Neuronal stem cell (in vitro differentiated cells): ENCODE measurements at regions not wholly inside any gene's neighbourhood (a gene's known extent, or its start where the extent isn't known, plus 50 kb on each side); places are given as distances from the start of the nearest gene placed in this dataset.

Experiments used
- DNase-seq: peaks from one replicate; pipeline ENCODE4 v3.0.0-alpha.2; 2013; ENCODE audit warnings: low spot score
- H2AFZ ChIP-seq: one replicate; pipeline ENCODE4 v1.6.1; 2013; ENCODE audit warnings: mild to moderate bottlenecking, low read length, inconsistent platforms
- H2AK5ac ChIP-seq: 2 replicates; pipeline ENCODE4 v1.6.1; 2013; ENCODE audit warnings: low read depth, mild to moderate bottlenecking, inconsistent platforms, low read length, moderate library complexity, mixed read lengths
- H2BK120ac ChIP-seq: 2 replicates; pipeline ENCODE4 v1.6.1; 2013; ENCODE audit warnings: low read depth, mild to moderate bottlenecking, inconsistent platforms, low read length, moderate library complexity, mixed read lengths
- H2BK12ac ChIP-seq: one replicate; pipeline ENCODE4 v1.6.1; 2013; ENCODE audit warnings: low read length, inconsistent platforms
- H2BK15ac ChIP-seq: 2 replicates; pipeline ENCODE4 v1.6.1; 2013; ENCODE audit warnings: mild to moderate bottlenecking, low read length, inconsistent platforms, mixed read lengths
- H2BK5ac ChIP-seq: one replicate; pipeline ENCODE4 v1.6.1; 2013; ENCODE audit warnings: inconsistent platforms, mild to moderate bottlenecking, low read length, moderate library complexity
- H3K14ac ChIP-seq: one replicate; pipeline ENCODE4 v1.6.1; 2013; ENCODE audit warnings: low read length, inconsistent platforms
- H3K18ac ChIP-seq: 2 replicates; pipeline ENCODE4 v1.6.1; 2013; ENCODE audit warnings: low read length, inconsistent platforms
- H3K23ac ChIP-seq: 2 replicates; pipeline ENCODE4 v1.6.1; 2013; ENCODE audit warnings: low read depth, mild to moderate bottlenecking, mixed read lengths, low read length, inconsistent platforms; ENCODE audit not compliant: poor library complexity
- H3K27ac ChIP-seq: replicated peaks from 3 replicates; pipeline ENCODE4 v1.5.1; 2013; ENCODE audit warnings: low read length, inconsistent platforms
- H3K27me3 ChIP-seq, 3 experiments: 2 replicates each; pipeline ENCODE4 v1.6.1; 2013; ENCODE audit warnings: low read length in 3 of 3, mild to moderate bottlenecking in 2 of 3, inconsistent platforms in 1 of 3, low read depth in 1 of 3, mixed read lengths in 1 of 3, moderate library complexity in 1 of 3; ENCODE audit not compliant: control insufficient read depth in 3 of 3, insufficient read depth in 3 of 3
- H3K36me3 ChIP-seq, 2 donors: replicated peaks in 1 of 2; 2 replicates each; pipeline ENCODE4 v1.6.1; 2013; ENCODE audit warnings: low read length in 2 of 2; ENCODE audit not compliant: control insufficient read depth in 2 of 2, insufficient read depth in 2 of 2
- H3K4ac ChIP-seq: 2 replicates; pipeline ENCODE4 v1.6.1; 2013; ENCODE audit warnings: inconsistent platforms, mild to moderate bottlenecking, low read length, moderate library complexity
- H3K4me1 ChIP-seq, 2 donors: 1 replicate in 1 of 2; 2 replicates in 1 of 2; pipeline ENCODE4 v1.6.1; 2013; ENCODE audit warnings: low read length in 2 of 2, low read depth in 1 of 2; ENCODE audit not compliant: control insufficient read depth in 2 of 2, insufficient read depth in 1 of 2
- H3K4me2 ChIP-seq: one replicate; pipeline ENCODE4 v1.6.1; 2013; ENCODE audit warnings: mild to moderate bottlenecking, low read length, inconsistent platforms; ENCODE audit not compliant: insufficient read depth, poor library complexity, severe bottlenecking
- H3K4me3 ChIP-seq, 2 donors: 2 replicates each; pipeline ENCODE4 v1.5.1; 2013; ENCODE audit warnings: low read length in 2 of 2, mild to moderate bottlenecking in 2 of 2, inconsistent platforms in 1 of 2, moderate library complexity in 1 of 2
- H3K79me1 ChIP-seq: one replicate; pipeline ENCODE4 v1.6.1; 2013; ENCODE audit warnings: low read depth, mild to moderate bottlenecking, inconsistent platforms, low read length, moderate library complexity
- H3K9ac ChIP-seq: one replicate; pipeline ENCODE4 v1.6.1; 2013; ENCODE audit warnings: mild to moderate bottlenecking, low read depth, low read length, inconsistent platforms; ENCODE audit not compliant: poor library complexity
- H3K9me3 ChIP-seq, 2 donors: replicated peaks in 1 of 2; 2 replicates each; pipeline versions ENCODE3 to v1.6.1; 2013; ENCODE audit warnings: low read length in 2 of 2, mild to moderate bottlenecking in 2 of 2, inconsistent platforms in 1 of 2, low read depth in 1 of 2, mixed read lengths in 1 of 2, moderate library complexity in 1 of 2; ENCODE audit not compliant: control insufficient read depth in 2 of 2, insufficient read depth in 1 of 2
- H4K8ac ChIP-seq: one replicate; pipeline ENCODE4 v1.6.1; 2013; ENCODE audit warnings: low read depth, mild to moderate bottlenecking, inconsistent platforms, low read length, moderate library complexity
- H4K91ac ChIP-seq: one replicate; pipeline ENCODE4 v1.6.1; 2013; ENCODE audit warnings: low read length, low read depth, mild to moderate bottlenecking, inconsistent platforms; ENCODE audit not compliant: poor library complexity
- WGBS, 2 donors: extraction: QIAGEN DNeasy Blood & Tissue Kit; methylation state at CpG; one replicate each; pipeline ENCODE4 v1.1.7; 2013; ENCODE audit warnings: missing lambda C conversion rate in 2 of 2, mixed read lengths in 1 of 2; ENCODE audit not compliant: insufficient read length in 2 of 2, insufficient replicate concordance in 1 of 2; ENCODE audit errors: extremely low coverage in 2 of 2; 5-methylcytosine and 5-hydroxymethylcytosine counted together

GRCh38 chr18:8949206-8949605 is 153.3 kb upstream of the NDUFV2 start:
- no peak overlapping the region for H2BK12ac ChIP-seq
- H2BK5ac ChIP-seq, result no peak overlapping the region
- H3K9me3 ChIP-seq, result peaks cover 2 to 10% of the 10 kb centered on the region in 2 donors
- no CpG with 5 or more reads among the region's 13 CpGs for WGBS, 2 donors
- H3K79me1 ChIP-seq, result no peaks in the 10 kb centered on the region
- no peak overlapping the region for H2AK5ac ChIP-seq
- no peak overlapping the region for H3K4me2 ChIP-seq
- no peak overlapping the region for H3K9ac ChIP-seq
- no peak overlapping the region for H3K4ac ChIP-seq
- H4K8ac ChIP-seq, result no peak overlapping the region
- peak overlapping the region; percentile 78 for H3K18ac ChIP-seq
- DNase-seq, result no peak
- H2BK15ac ChIP-seq, result no peak overlapping the region
- H2BK120ac ChIP-seq, result no peak overlapping the region
- H3K27ac ChIP-seq, result no peak overlapping the region
- no peak overlapping the region for H3K23ac ChIP-seq
- H4K91ac ChIP-seq, result no peak overlapping the region
- H3K27me3 ChIP-seq, result no peaks in the 10 kb centered on the region
- H3K14ac ChIP-seq, result no peak overlapping the region
- no peak overlapping the region for H3K4me3 ChIP-seq
- H3K36me3 ChIP-seq, result no peaks in the 10 kb centered on the region
- peaks cover 7 to 9% of the 10 kb centered on the region in 2 donors for H3K4me1 ChIP-seq
- H2AFZ ChIP-seq, result peak overlapping the region; percentile 19

DNA sequence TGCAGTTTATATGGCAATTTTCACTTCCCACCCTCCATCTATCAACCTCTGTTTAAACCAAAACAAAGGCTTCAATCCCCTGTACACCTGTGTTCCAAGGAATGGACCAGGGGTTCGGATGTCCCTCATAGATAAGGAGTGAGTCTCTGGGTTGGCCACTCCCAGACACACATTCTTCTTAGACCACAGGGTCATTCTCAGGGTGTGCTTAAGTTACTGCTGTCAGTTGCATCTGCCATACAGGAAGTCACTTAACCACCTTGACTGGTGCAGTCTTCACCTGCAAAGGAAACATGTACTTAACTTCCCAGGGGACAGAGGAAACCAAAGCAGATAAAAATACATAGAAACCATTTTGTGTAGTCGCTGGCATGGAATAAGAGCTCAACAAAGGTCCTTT is 151.0 kb upstream of the NDUFV2 start:
- no peak overlapping the region for H3K4me2 ChIP-seq
- H2BK12ac ChIP-seq, result no peak overlapping the region
- no peak overlapping the region for H3K14ac ChIP-seq
- no peak overlapping the region for H3K4ac ChIP-seq
- no peaks in the 10 kb centered on the region for H3K79me1 ChIP-seq
- no peak overlapping the region for H2BK120ac ChIP-seq
- H3K9ac ChIP-seq, result no peak overlapping the region
- H3K23ac ChIP-seq, result no peak overlapping the region
- peaks cover 2 to 6% of the 10 kb centered on the region in 2 donors for H3K9me3 ChIP-seq
- no peak overlapping the region for H3K18ac ChIP-seq
- no peak overlapping the region for H4K91ac ChIP-seq
- H2AK5ac ChIP-seq, result no peak overlapping the region
- H3K27ac ChIP-seq, result no peak overlapping the region
- H3K36me3 ChIP-seq, result no peaks in the 10 kb centered on the region
- DNase-seq, result no peak
- H3K4me3 ChIP-seq, result no peak overlapping the region
- no peak overlapping the region for H2AFZ ChIP-seq
- H2BK15ac ChIP-seq, result no peak overlapping the region
- H3K4me1 ChIP-seq, result peaks cover 7 to 9% of the 10 kb centered on the region in 2 donors
- H4K8ac ChIP-seq, result no peak overlapping the region
- no peaks in the 10 kb centered on the region for H3K27me3 ChIP-seq
- no peak overlapping the region for H2BK5ac ChIP-seq
- no CpG with 5 or more reads among the region's 2 CpGs for WGBS, 2 donors

- H3K18ac ChIP-seq, result no peak overlapping the region
- H3K4me1 ChIP-seq, result peaks cover 7 to 9% of the 10 kb centered on the region in 2 donors
- H2BK15ac ChIP-seq, result no peak overlapping the region
- H2AK5ac ChIP-seq, result no peak overlapping the region
- H3K36me3 ChIP-seq, result no peaks in the 10 kb centered on the region
- H3K27me3 ChIP-seq, result no peaks in the 10 kb centered on the region
- H3K9ac ChIP-seq, result no peak overlapping the region
- no peak overlapping the region for H2AFZ ChIP-seq
- DNase-seq, result no peak
- peaks cover 2 to 4% of the 10 kb centered on the region in 2 donors for H3K9me3 ChIP-seq
- H4K8ac ChIP-seq, result no peak overlapping the region
- no peaks in the 10 kb centered on the region for H3K79me1 ChIP-seq
- H3K27ac ChIP-seq, result no peak overlapping the region
- WGBS, 2 donors, result no CpG with 5 or more reads among the region's 5 CpGs
- no peak overlapping the region for H3K23ac ChIP-seq
- H3K14ac ChIP-seq, result no peak overlapping the region
- H3K4me2 ChIP-seq, result no peak overlapping the region
- no peak overlapping the region for H4K91ac ChIP-seq
- no peak overlapping the region for H2BK120ac ChIP-seq
- no peak overlapping the region for H2BK5ac ChIP-seq
- no peak overlapping the region for H3K4ac ChIP-seq
- no peak overlapping the region for H3K4me3 ChIP-seq
- no peak overlapping the region for H2BK12ac ChIP-seq
Observed at GRCh38 chr18:8952174-8952573, 150.3 kb upstream of the NDUFV2 start.

DNA sequence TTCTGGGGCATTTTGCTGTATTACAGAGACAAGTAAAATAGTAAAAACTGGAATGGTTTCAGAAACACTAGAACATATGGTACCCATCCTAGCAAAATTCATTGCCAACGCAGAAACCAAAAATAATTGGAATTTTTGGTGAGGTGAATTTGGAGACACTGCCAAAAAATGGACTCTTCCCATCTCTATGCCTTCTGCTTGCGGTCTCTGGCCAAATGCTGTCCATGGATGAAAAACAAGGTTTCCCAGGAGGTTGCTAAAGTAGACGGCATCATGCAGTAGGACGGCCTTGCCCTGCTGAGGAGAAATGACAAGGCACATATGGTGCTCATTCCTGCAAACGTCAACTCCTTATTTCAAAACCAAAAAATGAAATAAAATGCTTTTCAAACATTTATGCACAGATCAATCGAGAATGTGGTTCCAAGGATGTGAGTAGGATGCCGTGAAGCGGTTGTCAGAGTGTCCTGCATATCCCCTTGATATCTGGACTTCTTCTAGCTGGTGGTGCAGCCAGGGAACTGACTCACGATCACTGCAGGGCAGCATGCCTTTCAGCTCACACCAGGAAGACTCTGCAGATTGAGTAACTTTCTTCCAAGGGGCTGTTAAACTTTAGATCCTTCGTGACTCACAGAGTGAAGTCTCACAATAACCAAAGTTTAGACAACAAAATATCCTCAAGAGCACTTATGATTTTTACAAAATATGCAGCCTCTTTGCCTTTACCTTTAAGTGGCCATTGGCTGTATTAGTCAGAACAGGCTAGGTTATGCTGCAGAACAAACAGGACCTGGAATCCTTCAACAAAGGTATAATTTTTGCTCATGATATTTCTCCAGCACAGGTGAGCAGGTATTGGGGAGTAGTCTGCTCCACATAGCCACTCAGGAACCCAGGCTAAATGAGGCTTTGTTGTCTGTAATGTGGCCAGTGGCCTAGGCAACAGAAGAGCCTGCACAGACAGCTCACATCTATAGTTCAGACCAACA is 149.4 kb upstream of the NDUFV2 start:
- no peak overlapping the region for H3K4me2 ChIP-seq
- no peak overlapping the region for H3K14ac ChIP-seq

More for the DNA sequence above, 149.4 kb upstream of the NDUFV2 start:
- Histone ChIP-seq H2BK120ac (no peak overlapping the region), H3K9ac (no peak overlapping the region), H4K91ac (no peak overlapping the region), H2AK5ac (no peak overlapping the region), H2AFZ (no peak overlapping the region), H3K79me1 (no peaks in the 10 kb centered on the region), H2BK5ac (no peak overlapping the region), H3K23ac (no peak overlapping the region), H3K4ac (no peak overlapping the region), H4K8ac (no peak overlapping the region), H3K4me1 (peaks cover 7 to 9% of the 10 kb centered on the region in 2 donors), H3K18ac (no peak overlapping the region), H3K4me3 (no peak overlapping the region), H2BK15ac (no peak overlapping the region), H3K27me3 (no peaks in the 10 kb centered on the region), H3K27ac (no peak overlapping the region), H2BK12ac (no peak overlapping the region), H3K36me3 (no peaks in the 10 kb centered on the region), H3K9me3 (peaks cover 2 to 4% of the 10 kb centered on the region in 2 donors)
- WGBS, 2 donors, result no CpG with 5 or more reads among the region's 10 CpGs
- DNase-seq, result no peak
